HCT116 (cell line): ENCODE measurements at regions not wholly inside any gene's neighbourhood (a gene's known extent, or its start where the extent isn't known, plus 50 kb on each side); places are given as distances from the start of the nearest gene placed in this dataset.

Experiments used
- ATAC-seq: fragments of 200-7000 bp; cut with Tn5 transposase; 2 replicates; pipeline ENCODE4 v1.9.1; 2020; ENCODE audit warnings: mild to moderate bottlenecking, moderate library complexity
- BruUV-seq: library from RNA; stranded (reverse); fragments of 400-500 nt; replicated peaks from 2 replicates; lab custom pipeline; 2021; lab: Mats Ljungman, UMichigan
- CTCF ChIA-PET: fragments of 300-600 bp; sonication (Branson Sonifier 250); formaldehyde crosslinking; loops from one replicate; lab custom pipeline; 2021; ENCODE audit warnings: antibody characterized with exemption; lab: Charles Lee
- POLR2A ChIA-PET: fragments of 300-600, 350-600 bp; sonication (Branson Sonifier 250); formaldehyde crosslinking; loops from one replicate; lab custom pipeline; 2021; ENCODE audit warnings: antibody characterized with exemption; lab: Charles Lee
- RAD21 ChIA-PET, 2 experiments: fragments of 300-600 bp; sonication (Branson Sonifier 250); formaldehyde crosslinking; loops; one replicate each; lab custom pipeline; 2023; ENCODE audit warnings: low total read pairs in 2 of 2; ENCODE audit not compliant: uncharacterized antibody in 2 of 2, unreplicated experiment in 2 of 2, low non-redundant PET in 1 of 2; lab: Charles Lee
- DNase-seq: peaks from one replicate; pipeline ENCODE4 v3.0.0-alpha.2; 2010; ENCODE audit warnings: low read depth, low spot score
- H2AFZ ChIP-seq: fragments of 200-600 bp; shearing (Covaris generic), sonication (generic); 2 replicates; pipeline ENCODE4 v1.6.1; 2017; ENCODE audit warnings: low read depth, mixed run types, mixed read lengths, antibody characterized with exemption, low read length; ENCODE audit not compliant: poor library complexity, severe bottlenecking
- H3K27ac ChIP-seq: 2 replicates; pipeline ENCODE4 v1.5.1; 2012; ENCODE audit warnings: low read depth, low read length
- H3K27me3 ChIP-seq: fragments of 200-600 bp; sonication (generic); 2 replicates; pipeline ENCODE4 v1.6.1; 2016; ENCODE audit warnings: mixed run types, low read length, mixed read lengths; ENCODE audit not compliant: insufficient read depth
- H3K36me3 ChIP-seq, 2 experiments: fragments of 200-500 bp in 1 of 2; fragments of 200-600 bp in 1 of 2; sonication (Bioruptor generic) in 1 of 2; sonication (generic) in 1 of 2; 2 replicates each; pipeline versions ENCODE4 v1.5.1 to v1.6.1; 2014 to 2016; ENCODE audit warnings: low read length in 2 of 2, inconsistent platforms in 1 of 2, mixed read lengths in 1 of 2, mixed run types in 1 of 2; ENCODE audit not compliant: insufficient read depth in 2 of 2, control insufficient read depth in 1 of 2
- H3K4me1 ChIP-seq, 2 experiments: fragments of 200-600 bp in 1 of 2; sonication (generic) in 1 of 2; 2 replicates each; pipeline versions ENCODE4 v1.5.1 to v1.6.1; 2012 to 2017; ENCODE audit warnings: low read length in 2 of 2, inconsistent platforms in 1 of 2, mild to moderate bottlenecking in 1 of 2, mixed read lengths in 1 of 2, mixed run types in 1 of 2, moderate library complexity in 1 of 2; ENCODE audit not compliant: insufficient read depth in 2 of 2, control insufficient read depth in 1 of 2
- H3K4me2 ChIP-seq: fragments of 200-600 bp; sonication (generic); 2 replicates; pipeline ENCODE4 v1.6.1; 2017; ENCODE audit warnings: mixed run types, low read length, mixed read lengths
- H3K4me3 ChIP-seq, 2 experiments: fragments of 200-600 bp in 1 of 2; sonication (generic) in 1 of 2; replicated peaks in 1 of 2; 2 replicates each; pipeline ENCODE4 v1.5.1; 2011 to 2016; ENCODE audit warnings: low read length in 2 of 2, control low read depth in 1 of 2, low read depth in 1 of 2, mild to moderate bottlenecking in 1 of 2, mixed read lengths in 1 of 2, mixed run types in 1 of 2
- H3K79me2 ChIP-seq: fragments of 200-600 bp; sonication (generic); 2 replicates; pipeline ENCODE4 v1.6.1; 2017; ENCODE audit warnings: mild to moderate bottlenecking, mixed run types, low read length, moderate library complexity, mixed read lengths; ENCODE audit not compliant: insufficient read depth
- H3K9ac ChIP-seq: fragments of 200-600 bp; sonication (generic); 2 replicates; pipeline ENCODE4 v1.6.1; 2016; ENCODE audit warnings: low read length, mixed read lengths
- H3K9me2 ChIP-seq: fragments of 200-600 bp; sonication (generic), shearing (Covaris generic); 2 replicates; pipeline ENCODE4 v1.6.1; 2017; ENCODE audit warnings: mixed run types, mild to moderate bottlenecking, moderate library complexity; ENCODE audit not compliant: insufficient read depth
- H3K9me3 ChIP-seq, 2 experiments: fragments of 200-500 bp in 1 of 2; fragments of 200-600 bp in 1 of 2; sonication (Bioruptor generic) in 1 of 2; sonication (generic) in 1 of 2; 2 replicates each; pipeline ENCODE4 v1.6.1; 2014 to 2017; ENCODE audit warnings: low read length in 2 of 2, mixed read lengths in 2 of 2, inconsistent platforms in 1 of 2, low read depth in 1 of 2, mild to moderate bottlenecking in 1 of 2, mixed run types in 1 of 2, moderate library complexity in 1 of 2; ENCODE audit not compliant: control insufficient read depth in 1 of 2, insufficient read depth in 1 of 2
- H4K20me1 ChIP-seq: fragments of 200-600 bp; sonication (generic), shearing (Covaris generic); 2 replicates; pipeline ENCODE4 v1.6.1; 2017; ENCODE audit warnings: mixed run types, mild to moderate bottlenecking, moderate library complexity; ENCODE audit not compliant: insufficient read depth
- CBX3 ChIP-seq: IDR thresholded peaks from 2 replicates; pipeline ENCODE4 v1.6.1; 2012; ENCODE audit warnings: low read depth
- CEBPB ChIP-seq: IDR thresholded peaks from 2 replicates; pipeline ENCODE4 v1.6.1; 2012; ENCODE audit warnings: low read depth
- EGR1 ChIP-seq: IDR thresholded peaks from 2 replicates; pipeline ENCODE4 v1.6.1; 2012; ENCODE audit warnings: low read depth
- ELF1 ChIP-seq: IDR thresholded peaks from 2 replicates; pipeline ENCODE4 v1.6.1; 2012; ENCODE audit warnings: low read depth, borderline replicate concordance
- EZH2 ChIP-seq: fragments of 200-600 bp; sonication (generic); IDR thresholded peaks from 2 replicates; pipeline ENCODE4 v1.6.1; 2017; ENCODE audit warnings: antibody characterized with exemption, mixed run types
- EZH2phosphoT487 ChIP-seq: fragments of 200-600 bp; IDR thresholded peaks from 2 replicates; pipeline ENCODE4 v1.6.1; 2018; ENCODE audit warnings: antibody characterized with exemption, borderline replicate concordance
- JUND ChIP-seq: IDR thresholded peaks from 2 replicates; pipeline ENCODE4 v1.6.1; 2012
- MAX ChIP-seq: IDR thresholded peaks from 2 replicates; pipeline ENCODE4 v1.6.1; 2012
- POLR2A ChIP-seq: IDR thresholded peaks from 2 replicates; pipeline ENCODE4 v1.7.0; 2011; ENCODE audit warnings: borderline replicate concordance; ENCODE audit not compliant: insufficient read depth, insufficient read length; ENCODE audit errors: extremely low read depth
- REST ChIP-seq: IDR thresholded peaks from 2 replicates; pipeline ENCODE4 v1.6.1; 2012; ENCODE audit warnings: low read depth
- TCF7L2 ChIP-seq: IDR thresholded peaks from 2 replicates; pipeline ENCODE4 v1.7.0; 2011; ENCODE audit warnings: borderline replicate concordance, inconsistent platforms; ENCODE audit not compliant: insufficient read depth, insufficient read length; ENCODE audit errors: extremely low read depth
- YY1 ChIP-seq: IDR thresholded peaks from 2 replicates; pipeline ENCODE4 v1.6.1; 2011; ENCODE audit warnings: low read length, low read depth, moderate library complexity, mild to moderate bottlenecking; ENCODE audit not compliant: insufficient replicate concordance; ENCODE audit errors: extremely low read depth
- ZFX ChIP-seq: fragments of 450-650 bp; IDR thresholded peaks from 2 replicates; pipeline ENCODE4 v1.6.1; 2017
- ZNF274 ChIP-seq: fragments of 200-500 bp; sonication (Bioruptor generic); IDR thresholded peaks from 2 replicates; pipeline ENCODE4 v1.6.1; 2014; ENCODE audit warnings: mild to moderate bottlenecking, low read depth, low read length, inconsistent platforms
- intact Hi-C: fragments of 100-400 bp; cut with micrococcal nuclease; formaldehyde crosslinking; loops from 2 replicates; pipeline ENCODE4 v1.10.0; 2022
- TF ChIP-seq, protein P1 (sequence below): IDR thresholded peaks from 2 replicates; pipeline ENCODE4 v1.6.1; 2012
- TF ChIP-seq, protein P2 (sequence below), 3 experiments: fragments of 200-600 bp in 1 of 3; sonication (generic) in 1 of 3; IDR thresholded peaks in 2 of 3; conservative IDR thresholded peaks in 1 of 3; 2 replicates each; pipeline ENCODE4 v1.5.1; 2012 to 2017; ENCODE audit warnings: low read depth in 2 of 3, low read length in 2 of 3, antibody characterized with exemption in 1 of 3, borderline replicate concordance in 1 of 3, control low read depth in 1 of 3, mild to moderate bottlenecking in 1 of 3, mixed read lengths in 1 of 3, mixed run types in 1 of 3, moderate library complexity in 1 of 3; ENCODE audit not compliant: insufficient read depth in 1 of 3

GRCh38 chr4:187157380-187157958 is 433.8 kb upstream of the FAT1 start:
- no peak for TF ChIP-seq EZH2
- no peak for TF ChIP-seq YY1
- no peaks in the 10 kb centered on the region for H4K20me1 ChIP-seq
- H3K4me2 ChIP-seq, result no peak overlapping the region
- H3K9me3 ChIP-seq, result no peaks in the 10 kb centered on the region
- no peaks in the 10 kb centered on the region for H3K79me2 ChIP-seq
- ChIA-PET POLR2A (no interaction called here), RAD21 (no interaction called here), CTCF (no interaction called here)
- no peak overlapping the region for H3K4me3 ChIP-seq
- ATAC-seq, result no peak
- no peak overlapping the region for H3K9ac ChIP-seq
- no peaks in the 10 kb centered on the region for H3K36me3 ChIP-seq
- no peaks in the 10 kb centered on the region for H3K27me3 ChIP-seq
- H3K27ac ChIP-seq, result no peak overlapping the region
- no peaks in the 10 kb centered on the region for H3K9me2 ChIP-seq
- BruUV-seq, result no TSS peak
- H2AFZ ChIP-seq, result no peak overlapping the region
- DNase-seq, result no peak
- intact Hi-C loops, result no loop called here
- H3K4me1 ChIP-seq, result no peaks in the 10 kb centered on the region

- no peak for ATAC-seq
- no peak for DNase-seq
- Histone ChIP-seq H3K79me2 (no peaks in the 10 kb centered on the region), H3K27ac (no peak overlapping the region), H3K9me3 (no peaks in the 10 kb centered on the region), H3K4me2 (no peak overlapping the region), H2AFZ (no peak overlapping the region), H3K4me3 (no peak overlapping the region), H3K27me3 (no peaks in the 10 kb centered on the region), H3K36me3 (no peaks in the 10 kb centered on the region), H3K9me2 (no peaks in the 10 kb centered on the region), H3K4me1 (no peaks in the 10 kb centered on the region), H3K9ac (no peak overlapping the region), H4K20me1 (no peaks in the 10 kb centered on the region)
- CTCF ChIA-PET, result no interaction called here
- intact Hi-C loops, result no loop called here
- POLR2A ChIA-PET, result no interaction called here
- RAD21 ChIA-PET, result no interaction called here
- no TSS peak for BruUV-seq
- no peak for TF ChIP-seq TCF7L2
- TF ChIP-seq POLR2A, result no peak
- no peak for TF ChIP-seq EGR1
- TF ChIP-seq CBX3, result no peak
- no peak for TF ChIP-seq REST
- TF ChIP-seq, protein P1, sequence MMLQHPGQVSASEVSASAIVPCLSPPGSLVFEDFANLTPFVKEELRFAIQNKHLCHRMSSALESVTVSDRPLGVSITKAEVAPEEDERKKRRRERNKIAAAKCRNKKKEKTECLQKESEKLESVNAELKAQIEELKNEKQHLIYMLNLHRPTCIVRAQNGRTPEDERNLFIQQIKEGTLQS, result no peak
- TF ChIP-seq, protein P2, sequence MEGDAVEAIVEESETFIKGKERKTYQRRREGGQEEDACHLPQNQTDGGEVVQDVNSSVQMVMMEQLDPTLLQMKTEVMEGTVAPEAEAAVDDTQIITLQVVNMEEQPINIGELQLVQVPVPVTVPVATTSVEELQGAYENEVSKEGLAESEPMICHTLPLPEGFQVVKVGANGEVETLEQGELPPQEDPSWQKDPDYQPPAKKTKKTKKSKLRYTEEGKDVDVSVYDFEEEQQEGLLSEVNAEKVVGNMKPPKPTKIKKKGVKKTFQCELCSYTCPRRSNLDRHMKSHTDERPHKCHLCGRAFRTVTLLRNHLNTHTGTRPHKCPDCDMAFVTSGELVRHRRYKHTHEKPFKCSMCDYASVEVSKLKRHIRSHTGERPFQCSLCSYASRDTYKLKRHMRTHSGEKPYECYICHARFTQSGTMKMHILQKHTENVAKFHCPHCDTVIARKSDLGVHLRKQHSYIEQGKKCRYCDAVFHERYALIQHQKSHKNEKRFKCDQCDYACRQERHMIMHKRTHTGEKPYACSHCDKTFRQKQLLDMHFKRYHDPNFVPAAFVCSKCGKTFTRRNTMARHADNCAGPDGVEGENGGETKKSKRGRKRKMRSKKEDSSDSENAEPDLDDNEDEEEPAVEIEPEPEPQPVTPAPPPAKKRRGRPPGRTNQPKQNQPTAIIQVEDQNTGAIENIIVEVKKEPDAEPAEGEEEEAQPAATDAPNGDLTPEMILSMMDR (IDR thresholded peaks at IDR 0.05 in 2 of 3, conservative IDR thresholded peaks at IDR 0.05 in 1 of 3; ENCODE audit: borderline replicate concordance in 1 of 3, insufficient read depth in 1 of 3, low read depth in 2 of 3, low read length in 2 of 3), result no peak
- TF ChIP-seq ELF1, result no peak
- TF ChIP-seq YY1, result no peak
- no peak for TF ChIP-seq MAX
- TF ChIP-seq EZH2phosphoT487, result no peak
- no peak for TF ChIP-seq ZNF274
- no peak for TF ChIP-seq ZFX
- TF ChIP-seq JUND, result no peak
- no peak for TF ChIP-seq CEBPB
Observed at GRCh38 chr4:187158003-187158402, 434.3 kb upstream of the FAT1 start.
